ENCODE measurements at regions not wholly inside any gene's neighbourhood (a gene's known extent, or its start where the extent isn't known, plus 50 kb on each side); places are given as distances from the start of the nearest gene placed in this dataset.

DNA sequence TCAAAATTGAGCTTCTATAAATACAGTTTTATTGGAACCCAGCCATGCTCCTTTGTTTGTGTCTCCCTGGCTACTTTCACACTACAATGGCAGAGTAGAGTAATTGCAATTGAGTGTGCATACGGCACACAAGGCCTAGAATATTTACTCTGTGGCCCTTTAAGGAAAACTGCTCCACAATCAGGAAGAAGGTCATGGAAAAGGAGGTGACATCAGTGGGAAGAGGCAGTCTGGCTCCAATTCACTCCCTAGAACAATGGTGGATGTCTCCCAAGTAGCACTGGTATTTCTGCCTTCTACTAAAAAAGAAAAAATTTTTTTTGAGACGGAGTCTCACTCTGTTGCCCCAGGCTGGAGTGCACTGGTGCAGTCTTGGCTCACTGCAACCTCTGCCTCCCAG, 51.3 kb downstream of the KRTAP19-8 start:
- DNase-seq: no peak

DNA sequence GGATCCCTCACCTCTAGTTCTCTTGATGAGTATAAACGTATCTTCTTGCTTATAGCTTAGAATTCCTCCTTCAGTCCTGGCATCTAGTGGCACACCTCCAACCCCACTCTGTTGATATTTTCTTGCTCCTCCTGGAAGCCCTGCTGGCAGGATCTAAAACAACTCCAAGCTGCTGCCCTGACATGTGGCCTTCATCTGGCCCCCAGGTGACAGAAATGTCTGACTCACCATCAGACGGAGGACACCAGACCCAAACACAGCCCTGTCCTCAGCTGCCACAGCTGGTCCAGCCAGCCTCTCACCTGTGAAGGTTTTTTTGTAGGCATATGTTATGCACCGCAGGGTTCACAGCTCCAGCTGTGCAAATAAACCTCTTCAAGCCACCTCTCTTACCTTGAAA, 53.4 kb downstream of the KRTAP19-8 start:
- no peak for DNase-seq

DNA sequence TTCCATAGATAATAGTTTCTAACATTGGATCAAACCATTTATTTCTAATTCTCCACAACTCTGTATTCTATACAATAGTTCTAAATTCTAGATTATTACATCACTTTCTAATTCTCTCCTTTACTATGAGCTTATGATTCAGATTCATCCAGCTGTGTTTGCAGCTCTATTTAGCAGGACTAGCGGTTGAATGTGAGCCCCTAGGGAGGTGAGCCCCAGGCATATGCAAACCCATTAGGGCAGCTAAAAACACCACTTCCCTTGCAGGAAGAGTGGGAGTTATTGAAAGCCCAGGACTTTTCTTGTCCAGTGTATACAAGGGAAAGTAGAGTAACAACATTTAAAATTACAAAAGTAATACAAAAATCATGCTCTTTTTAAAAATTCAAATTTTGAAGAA, 56.9 kb downstream of the KRTAP19-8 start:
- DNase-seq: no peak

DNA sequence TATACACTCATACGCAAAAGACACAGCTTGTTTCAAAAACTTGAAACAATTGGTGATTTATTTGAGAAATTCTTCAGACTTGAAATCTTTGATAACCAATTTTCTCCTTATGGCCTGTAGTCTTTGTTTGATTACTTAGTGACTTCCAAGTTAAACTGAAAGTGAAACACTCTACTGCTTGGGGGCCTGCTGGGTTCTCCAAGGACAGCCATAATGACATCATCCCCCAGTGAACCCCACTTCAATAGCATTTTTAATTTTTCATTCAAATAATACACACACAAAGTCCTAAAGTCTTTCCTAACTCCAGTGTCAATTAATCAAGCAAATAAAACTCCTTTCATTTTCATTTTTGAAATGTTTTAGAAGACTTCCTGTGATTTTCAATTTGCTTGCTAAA, 59.2 kb downstream of the KRTAP19-8 start:
- DNase-seq: peak in 1 of 2 donors; percentile 33

DNA sequence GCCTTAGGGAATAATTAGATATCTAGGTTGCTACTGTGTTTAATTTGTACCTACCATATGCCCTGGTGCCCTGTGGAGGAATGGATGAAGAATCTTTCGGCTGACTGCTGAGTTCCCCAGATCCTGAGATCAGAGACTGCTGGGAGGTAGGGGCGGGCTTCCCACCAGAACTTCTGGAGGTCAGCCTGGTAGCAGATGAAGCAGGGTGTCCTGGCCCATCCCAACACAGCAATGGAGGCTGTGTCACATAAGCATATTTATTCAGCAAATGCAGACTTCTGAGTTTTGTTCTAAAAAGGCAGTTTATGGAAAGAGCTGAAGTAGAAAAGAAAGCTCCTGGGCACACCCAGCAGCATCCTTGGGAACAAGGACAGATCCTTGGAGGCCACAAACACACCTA, 74.0 kb downstream of the KRTAP19-8 start:
- DNase-seq: no peak

DNA sequence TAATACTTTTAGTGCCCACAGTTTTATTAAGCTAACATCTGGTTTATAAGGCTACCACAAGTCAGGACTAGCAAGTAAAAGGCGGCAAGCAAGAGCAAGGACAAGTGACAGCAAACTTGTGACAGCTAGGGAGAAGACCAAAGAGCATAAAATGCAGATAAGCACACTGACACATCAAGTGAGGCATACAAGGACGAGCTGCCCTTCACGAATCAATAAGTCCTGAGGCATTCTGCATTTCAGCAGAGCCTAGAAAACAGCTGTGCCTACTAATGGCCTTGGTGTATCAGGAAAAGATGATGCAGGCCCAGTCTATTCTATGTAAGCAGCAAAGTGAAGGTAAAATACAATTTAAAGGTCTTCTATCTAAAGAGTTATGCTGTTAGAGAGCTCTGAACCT, 74.8 kb downstream of the KRTAP19-8 start:
- DNase-seq: no peak

DNA sequence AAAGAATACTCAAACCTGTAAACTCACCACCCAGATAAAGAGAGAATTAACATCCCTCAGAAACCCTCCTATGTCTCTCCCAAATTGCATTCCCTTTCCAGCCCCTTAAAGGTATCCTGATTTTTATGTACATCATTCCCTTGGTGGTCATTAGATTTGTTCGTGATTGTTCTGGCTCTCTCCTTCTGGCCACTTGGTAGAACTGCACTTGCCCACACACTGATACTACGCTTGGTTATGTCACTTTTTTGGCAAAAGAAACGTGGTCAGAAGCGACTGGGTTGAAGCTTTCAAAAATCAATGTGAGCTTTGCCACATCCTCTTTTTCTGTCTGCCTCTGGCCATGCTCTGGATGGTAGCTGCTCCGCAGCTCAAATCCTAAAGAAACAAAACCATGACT, 76.3 kb downstream of the KRTAP19-8 start:
- no peak for DNase-seq

DNA sequence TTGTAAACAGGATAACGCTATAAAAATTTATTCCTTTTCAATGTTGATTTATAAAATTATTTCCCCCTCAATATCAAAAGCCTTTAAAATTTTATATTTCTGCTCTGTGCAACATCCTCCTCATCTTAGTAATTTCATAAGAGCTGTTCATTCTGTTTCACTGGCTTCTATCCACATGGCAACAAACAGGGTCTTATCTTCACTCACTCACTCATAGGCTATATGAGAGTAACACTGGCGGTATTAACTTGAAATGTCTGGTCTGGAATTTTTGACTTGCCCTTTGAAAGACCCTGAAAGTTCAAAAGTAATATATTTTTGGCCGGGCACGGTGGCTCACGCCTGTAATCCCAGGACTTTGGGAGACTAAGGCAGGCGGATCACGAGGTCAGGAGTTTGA, 77.4 kb upstream of the KRTAP11-1 start:
- no peak for DNase-seq

DNA sequence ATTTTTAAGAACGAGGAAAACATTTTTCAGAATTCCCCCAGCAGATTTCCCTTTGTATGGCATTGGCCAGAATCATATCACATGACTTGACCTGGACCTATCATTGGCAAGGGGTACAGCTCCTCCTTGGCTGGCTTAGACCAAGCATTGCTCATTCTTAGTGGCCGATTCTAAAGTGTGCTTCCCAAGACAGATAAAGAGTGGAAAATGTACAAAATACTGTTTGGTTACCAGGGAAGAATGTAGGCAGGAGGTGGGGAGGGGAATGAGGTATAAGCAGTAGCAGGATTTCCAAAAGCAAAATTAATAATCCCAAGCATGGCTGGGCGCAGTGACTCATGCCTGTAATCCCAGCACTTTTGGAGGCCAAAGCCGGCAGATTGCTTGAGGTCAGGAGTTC, 75.6 kb upstream of the KRTAP11-1 start:
- no peak for DNase-seq

DNA sequence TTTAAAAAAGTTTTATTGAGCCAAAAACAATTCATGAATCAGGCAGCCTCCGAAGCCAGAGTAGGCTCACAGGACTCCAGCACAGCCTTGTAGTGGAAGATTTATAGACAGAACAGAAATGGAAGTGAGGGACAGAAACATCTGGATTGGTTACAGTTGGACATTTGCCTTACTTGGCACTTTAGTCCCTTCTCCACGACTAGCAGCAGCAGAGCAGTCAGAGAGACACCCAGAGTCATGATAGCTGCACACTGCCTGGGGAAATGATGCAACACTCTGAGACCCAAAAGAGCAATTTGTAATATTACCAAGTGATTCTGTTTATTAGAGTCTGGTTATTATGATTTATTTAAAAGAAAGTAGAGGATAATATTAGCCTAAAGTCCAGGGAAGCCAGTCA, 72.2 kb upstream of the KRTAP11-1 start:
- no peak for DNase-seq

DNA sequence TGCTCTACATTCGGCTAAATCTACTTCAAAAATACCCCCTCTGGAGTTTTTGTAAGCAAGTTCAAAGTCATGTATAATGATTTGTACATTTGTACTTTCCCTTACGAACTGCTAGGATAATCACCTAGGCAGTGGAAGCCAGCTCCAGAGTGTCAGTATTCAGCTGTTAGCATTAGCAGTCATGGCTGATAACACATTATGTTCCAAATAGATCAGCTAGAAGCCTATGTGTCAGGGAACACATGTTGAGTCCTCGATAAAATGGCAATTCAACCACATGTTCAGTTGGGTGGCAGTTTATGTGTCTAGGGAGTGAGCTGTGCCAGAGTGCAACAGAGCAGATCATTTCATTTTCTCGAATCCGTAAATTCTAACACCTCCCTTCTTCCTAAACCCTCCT, 65.8 kb upstream of the KRTAP11-1 start:
- DNase-seq: no peak

DNA sequence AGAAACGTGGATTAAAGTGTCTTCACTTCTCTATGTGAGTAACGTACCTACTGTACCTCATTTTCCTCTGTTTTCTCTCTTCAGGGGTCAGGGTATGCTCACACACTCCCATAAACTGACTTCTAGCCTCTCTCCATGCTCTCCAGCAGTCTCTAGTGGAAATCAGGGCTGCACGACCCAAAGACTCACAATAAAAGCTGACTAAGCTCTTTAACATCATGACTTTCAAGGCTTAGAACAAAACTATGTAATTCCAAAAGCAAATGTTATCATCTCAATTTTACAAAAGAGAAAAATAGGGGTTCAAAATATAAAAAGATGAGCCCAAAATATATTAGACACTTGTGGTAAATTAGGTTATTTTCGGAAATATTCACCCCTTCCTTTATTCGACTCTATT, 62.5 kb upstream of the KRTAP11-1 start:
- DNase-seq: no peak

DNA sequence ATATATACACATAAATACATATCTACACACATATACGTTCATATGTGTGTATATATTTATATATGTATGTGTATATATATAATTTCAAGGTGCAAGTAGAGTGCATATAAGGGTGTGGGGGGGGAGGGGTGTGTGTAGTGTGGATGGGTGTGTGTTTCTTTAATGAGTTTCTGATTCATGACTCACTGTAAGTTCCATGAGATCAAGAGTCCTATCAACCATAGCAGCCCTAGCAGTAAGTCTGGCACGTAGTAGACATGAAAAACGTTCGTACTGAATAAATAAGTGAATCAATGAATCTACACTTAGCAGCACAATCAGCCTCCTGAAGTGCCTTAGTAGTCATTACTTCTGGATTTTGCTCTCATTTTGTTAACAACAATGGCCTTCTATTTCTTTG, 61.9 kb upstream of the KRTAP11-1 start:
- DNase-seq: no peak

DNA sequence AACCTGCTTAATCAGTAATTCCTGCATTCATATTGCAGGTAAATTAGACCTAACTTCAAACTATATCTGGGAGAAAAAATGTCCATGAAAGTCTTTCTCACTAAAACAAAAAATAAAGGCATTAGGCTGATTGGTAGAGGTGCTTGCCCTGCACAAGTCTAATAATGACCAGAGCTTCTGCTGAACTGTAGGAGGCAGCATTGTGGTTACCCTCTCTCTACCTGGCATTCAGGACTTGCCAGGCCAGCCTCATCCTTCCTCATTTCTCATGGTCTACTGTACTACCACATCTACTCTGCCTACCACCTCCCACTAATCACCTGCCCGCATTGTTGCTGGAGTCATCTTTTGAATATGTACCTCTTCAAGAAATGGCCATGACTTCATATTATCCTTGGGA, 60.8 kb upstream of the KRTAP11-1 start:
- no peak for DNase-seq

DNA sequence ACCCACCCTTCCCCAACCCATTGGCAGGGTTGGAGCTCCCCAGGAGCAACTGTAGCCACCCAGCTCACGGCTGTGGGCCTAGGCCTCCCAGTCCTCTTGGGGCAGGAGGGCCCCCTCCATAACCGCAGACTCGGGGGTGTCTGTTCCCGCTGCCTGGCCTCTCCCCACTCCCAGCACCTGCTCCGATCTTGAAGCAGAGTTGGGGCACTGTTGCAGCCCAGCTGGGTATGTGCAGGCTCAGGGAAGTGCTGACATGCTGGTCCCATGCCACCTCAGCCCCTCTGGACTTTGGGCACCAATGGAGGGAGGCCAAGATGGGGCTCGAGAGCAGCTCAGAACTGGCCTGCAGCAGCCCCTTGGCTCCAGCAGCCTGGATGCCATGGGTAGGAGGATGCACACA, 54.8 kb upstream of the KRTAP11-1 start:
- DNase-seq: no peak

DNA sequence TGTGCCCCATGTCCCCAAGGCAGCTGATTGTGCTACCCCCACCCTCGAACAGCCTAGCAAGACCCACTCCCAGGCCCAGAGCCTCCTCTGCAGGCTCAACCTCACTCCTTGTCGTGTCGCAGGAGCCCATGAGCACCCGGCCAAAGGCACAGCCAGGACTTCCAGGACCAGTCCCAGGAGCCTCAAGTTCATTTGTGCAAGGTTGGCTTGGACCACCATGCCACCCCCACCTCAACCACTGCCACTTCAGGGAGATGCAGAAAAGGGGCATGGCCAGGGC, 54.4 kb upstream of the KRTAP11-1 start:
- DNase-seq: no peak

DNA sequence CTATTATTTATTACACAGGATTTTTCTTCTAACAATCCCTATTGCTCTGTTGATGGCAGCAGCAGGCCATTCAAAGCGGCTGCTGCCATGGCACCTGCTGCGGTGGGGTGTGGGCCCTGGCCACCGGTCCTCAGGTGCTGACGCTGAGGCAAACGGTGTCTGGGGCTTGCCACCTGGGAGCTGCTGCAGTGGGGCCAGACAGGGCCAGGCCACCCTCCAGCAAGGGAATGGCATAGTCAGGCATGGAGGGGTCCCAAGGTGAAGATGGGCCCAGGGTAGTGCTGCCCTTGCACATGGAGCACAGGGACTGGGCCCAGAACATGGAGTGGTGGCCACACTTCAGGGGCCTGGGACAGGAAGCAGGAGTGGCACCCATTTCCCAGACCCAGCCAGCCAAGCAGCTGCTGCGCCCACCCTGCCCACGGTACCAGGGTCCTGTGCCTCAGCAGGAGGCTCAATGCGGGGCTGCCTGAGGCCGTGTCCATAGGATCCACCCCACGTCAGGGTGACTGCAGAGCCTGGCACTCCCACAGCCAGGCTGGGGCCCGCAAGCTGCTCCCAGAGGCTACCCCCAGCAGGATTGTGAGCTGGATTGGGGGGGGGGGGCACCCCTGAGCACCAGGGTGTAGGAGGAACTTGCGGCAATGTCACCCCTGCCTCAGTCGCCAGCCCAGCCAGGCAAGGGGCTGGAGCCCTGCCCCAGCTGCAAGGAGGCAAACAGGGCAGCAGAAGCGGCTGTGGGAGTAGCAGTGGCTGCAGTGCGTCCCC, 53.9 kb upstream of the KRTAP11-1 start:
- no peak for DNase-seq

DNA sequence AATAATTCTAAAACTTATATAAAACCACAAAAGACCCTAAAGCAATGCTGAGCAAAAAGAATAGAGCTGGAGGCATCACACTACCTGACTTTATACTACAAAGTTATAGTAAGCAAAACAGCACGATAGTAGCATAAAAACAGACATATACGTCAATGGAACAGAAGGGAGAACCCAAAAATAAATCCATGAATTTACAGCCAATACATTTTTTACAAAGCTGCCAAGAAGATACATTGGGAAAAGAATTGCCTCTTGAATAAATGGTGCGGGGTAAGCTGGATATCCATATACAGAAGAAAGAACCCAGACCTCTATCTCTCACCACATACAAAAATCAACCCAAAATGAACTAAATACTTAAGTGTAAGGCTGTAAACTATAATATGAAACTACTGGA, 51.3 kb upstream of the KRTAP11-1 start:
- no peak for DNase-seq
